Activated T-helper 2 cell treated with anti-CD3 and anti-CD28 coated beads, Interferon-gamma antibody, Interleukin-2, Interleukin-4, amounts not matched to agents 10 μg/mL and 5 μg/mL and 100 μg/mL, durations not matched to agents 14 hours and 24 hours and 36 hours (primary cell): ENCODE measurements at regions not wholly inside any gene's neighbourhood (a gene's known extent, or its start where the extent isn't known, plus 50 kb on each side); places are given as distances from the start of the nearest gene placed in this dataset.
"Not testable (repeated sequence)": the region's sequence is repeated elsewhere in the genome, so short reads cannot be mapped to it uniquely, and the experiment has no call there.

Experiments
- DNase-seq: peaks from one replicate; pipeline ENCODE4 v3.0.0; 2021; ENCODE audit warnings: low spot score
- H3K27ac Mint-ChIP-seq: one replicate; pipeline ENCODE4 v1.8.0; 2021; ENCODE audit warnings: mixed read lengths
- H3K27me3 Mint-ChIP-seq: one replicate; pipeline ENCODE4 v1.8.0; 2021; ENCODE audit warnings: low read depth, mixed read lengths
- H3K36me3 Mint-ChIP-seq: one replicate; pipeline ENCODE4 v1.8.0; 2021; ENCODE audit warnings: low read depth, mixed read lengths
- H3K4me1 Mint-ChIP-seq: one replicate; pipeline ENCODE4 v1.8.0; 2021; ENCODE audit warnings: low read depth, mixed read lengths
- H3K4me3 Mint-ChIP-seq: one replicate; pipeline ENCODE4 v1.8.0; 2021; ENCODE audit warnings: low read depth, mild to moderate bottlenecking, moderate library complexity, mixed read lengths
- H3K9me3 Mint-ChIP-seq: one replicate; pipeline ENCODE4 v1.8.0; 2021; ENCODE audit warnings: mixed read lengths
- intact Hi-C: fragments of 100-400 bp; cut with micrococcal nuclease; formaldehyde crosslinking; loops from one replicate; pipeline ENCODE4 v1.15.1; 2023

GRCh38 chr4:126396703-126397102 lies 1081.9 kb downstream of the FAT4 start:
- no peak overlapping the region for H3K27ac Mint-ChIP-seq
- intact Hi-C loops, result no loop called here
- no peaks in the 10 kb centered on the region for H3K36me3 Mint-ChIP-seq
- DNase-seq, result no peak
- H3K27me3 Mint-ChIP-seq, result no peaks in the 10 kb centered on the region
- H3K4me1 Mint-ChIP-seq, result no peaks in the 10 kb centered on the region
- no peaks in the 10 kb centered on the region for H3K9me3 Mint-ChIP-seq
- no peak overlapping the region for H3K4me3 Mint-ChIP-seq

GRCh38 chr4:126404549-126404948 lies 1089.8 kb downstream of the FAT4 start:
- Mint-ChIP-seq H3K27me3 (no peaks in the 10 kb centered on the region), H3K36me3 (no peaks in the 10 kb centered on the region), H3K27ac (no peak overlapping the region), H3K9me3 (peaks cover 5% of the 10 kb centered on the region), H3K4me3 (no peak overlapping the region), H3K4me1 (no peaks in the 10 kb centered on the region)
- DNase-seq, result no peak
- intact Hi-C loops, result no loop called here

GRCh38 chr4:126405369-126405982 lies 1090.7 kb downstream of the FAT4 start:
- no peak overlapping the region for H3K4me3 Mint-ChIP-seq
- no peak overlapping the region for H3K27ac Mint-ChIP-seq
- intact Hi-C loops, result no loop called here
- DNase-seq, result no peak
- H3K9me3 Mint-ChIP-seq, result peaks cover 5% of the 10 kb centered on the region
- H3K4me1 Mint-ChIP-seq, result no peaks in the 10 kb centered on the region
- H3K27me3 Mint-ChIP-seq, result no peaks in the 10 kb centered on the region
- no peaks in the 10 kb centered on the region for H3K36me3 Mint-ChIP-seq

GRCh38 chr4:126409746-126410145 lies 1095.0 kb downstream of the FAT4 start:
- no peak overlapping the region for H3K4me3 Mint-ChIP-seq
- intact Hi-C loops, result no loop called here
- H3K27me3 Mint-ChIP-seq, result no peaks in the 10 kb centered on the region
- H3K36me3 Mint-ChIP-seq, result no peaks in the 10 kb centered on the region
- DNase-seq, result no peak
- H3K9me3 Mint-ChIP-seq, result peaks cover 24% of the 10 kb centered on the region
- no peaks in the 10 kb centered on the region for H3K4me1 Mint-ChIP-seq
- no peak overlapping the region for H3K27ac Mint-ChIP-seq

- no peaks in the 10 kb centered on the region for H3K27me3 Mint-ChIP-seq
- H3K4me3 Mint-ChIP-seq, result no peak overlapping the region
- peaks cover 24% of the 10 kb centered on the region for H3K9me3 Mint-ChIP-seq
- no peaks in the 10 kb centered on the region for H3K4me1 Mint-ChIP-seq
- no peaks in the 10 kb centered on the region for H3K36me3 Mint-ChIP-seq
- DNase-seq, result no peak
- H3K27ac Mint-ChIP-seq, result no peak overlapping the region
- intact Hi-C loops, result no loop called here
Observed at GRCh38 chr4:126411047-126411446, 1096.3 kb downstream of the FAT4 start.

- H3K27me3 Mint-ChIP-seq, H3K4me1 Mint-ChIP-seq, DNase-seq, H3K27ac Mint-ChIP-seq, intact Hi-C loops, H3K4me3 Mint-ChIP-seq, H3K36me3 Mint-ChIP-seq: not testable (repeated sequence)
- peaks cover 24% of the 10 kb centered on the region for H3K9me3 Mint-ChIP-seq
Observed at GRCh38 chr4:126412310-126412709, 1097.6 kb downstream of the FAT4 start.

GRCh38 chr4:126414741-126415140 lies 1100.0 kb downstream of the FAT4 start:
- Mint-ChIP-seq H3K4me1 (no peaks in the 10 kb centered on the region), H3K27ac (no peak overlapping the region), H3K9me3 (peaks cover 34% of the 10 kb centered on the region), H3K4me3 (no peak overlapping the region), H3K36me3 (no peaks in the 10 kb centered on the region), H3K27me3 (no peaks in the 10 kb centered on the region)
- no peak for DNase-seq
- intact Hi-C loops, result no loop called here

- H3K9me3 Mint-ChIP-seq, result peaks cover 29% of the 10 kb centered on the region
- H3K27me3 Mint-ChIP-seq, result no peaks in the 10 kb centered on the region
- H3K4me1 Mint-ChIP-seq, result no peaks in the 10 kb centered on the region
- no peaks in the 10 kb centered on the region for H3K36me3 Mint-ChIP-seq
- DNase-seq, result no peak
- H3K4me3 Mint-ChIP-seq, result no peak overlapping the region
- intact Hi-C loops, result no loop called here
- no peak overlapping the region for H3K27ac Mint-ChIP-seq
Observed at GRCh38 chr4:126419266-126419665, 1104.5 kb downstream of the FAT4 start.

- Mint-ChIP-seq H3K27me3 (no peaks in the 10 kb centered on the region), H3K9me3 (peaks cover 16% of the 10 kb centered on the region), H3K27ac (no peak overlapping the region), H3K36me3 (no peaks in the 10 kb centered on the region), H3K4me1 (no peaks in the 10 kb centered on the region), H3K4me3 (no peak overlapping the region)
- intact Hi-C loops, result no loop called here
- no peak for DNase-seq
Observed at GRCh38 chr4:126427853-126428252, 1113.1 kb downstream of the FAT4 start.

- H3K4me3 Mint-ChIP-seq, result no peak overlapping the region
- no peaks in the 10 kb centered on the region for H3K4me1 Mint-ChIP-seq
- no peaks in the 10 kb centered on the region for H3K36me3 Mint-ChIP-seq
- no peaks in the 10 kb centered on the region for H3K27me3 Mint-ChIP-seq
- intact Hi-C loops, result no loop called here
- DNase-seq, result no peak
- no peak overlapping the region for H3K27ac Mint-ChIP-seq
- peaks cover 12% of the 10 kb centered on the region for H3K9me3 Mint-ChIP-seq
Observed at GRCh38 chr4:126431049-126431448, 1116.3 kb downstream of the FAT4 start.

- peaks cover 13% of the 10 kb centered on the region for H3K9me3 Mint-ChIP-seq
- H3K36me3 Mint-ChIP-seq, result no peaks in the 10 kb centered on the region
- H3K27me3 Mint-ChIP-seq, result no peaks in the 10 kb centered on the region
- no peak overlapping the region for H3K27ac Mint-ChIP-seq
- intact Hi-C loops, result no loop called here
- no peak overlapping the region for H3K4me3 Mint-ChIP-seq
- no peak for DNase-seq
- H3K4me1 Mint-ChIP-seq, result no peaks in the 10 kb centered on the region
Observed at GRCh38 chr4:126435491-126435890, 1120.7 kb downstream of the FAT4 start.

- no peak for DNase-seq
- intact Hi-C loops, result no loop called here
- no peaks in the 10 kb centered on the region for H3K36me3 Mint-ChIP-seq
- H3K4me3 Mint-ChIP-seq, result no peak overlapping the region
- no peaks in the 10 kb centered on the region for H3K4me1 Mint-ChIP-seq
- no peaks in the 10 kb centered on the region for H3K27me3 Mint-ChIP-seq
- H3K9me3 Mint-ChIP-seq, result peaks cover 17% of the 10 kb centered on the region
- no peak overlapping the region for H3K27ac Mint-ChIP-seq
Observed at GRCh38 chr4:126440297-126440696, 1125.5 kb downstream of the FAT4 start.

- Mint-ChIP-seq H3K4me3 (no peak overlapping the region), H3K36me3 (no peaks in the 10 kb centered on the region), H3K9me3 (peaks cover 22% of the 10 kb centered on the region), H3K4me1 (no peaks in the 10 kb centered on the region), H3K27ac (no peak overlapping the region), H3K27me3 (no peaks in the 10 kb centered on the region)
- intact Hi-C loops, result no loop called here
- no peak for DNase-seq
Observed at GRCh38 chr4:126441173-126442035, 1126.6 kb downstream of the FAT4 start.
